GM21825 (cell line): ENCODE measurements at regions not wholly inside any gene's neighbourhood (a gene's known extent, or its start where the extent isn't known, plus 50 kb on each side); places are given as distances from the start of the nearest gene placed in this dataset.

Experiments
- ATAC-seq: cut with Tn5 transposase; IDR thresholded peaks from one replicate; pipeline ENCODE4 v1.9.1; 2021; ENCODE audit warnings: mild to moderate bottlenecking, moderate library complexity; ENCODE audit not compliant: unreplicated experiment

DNA sequence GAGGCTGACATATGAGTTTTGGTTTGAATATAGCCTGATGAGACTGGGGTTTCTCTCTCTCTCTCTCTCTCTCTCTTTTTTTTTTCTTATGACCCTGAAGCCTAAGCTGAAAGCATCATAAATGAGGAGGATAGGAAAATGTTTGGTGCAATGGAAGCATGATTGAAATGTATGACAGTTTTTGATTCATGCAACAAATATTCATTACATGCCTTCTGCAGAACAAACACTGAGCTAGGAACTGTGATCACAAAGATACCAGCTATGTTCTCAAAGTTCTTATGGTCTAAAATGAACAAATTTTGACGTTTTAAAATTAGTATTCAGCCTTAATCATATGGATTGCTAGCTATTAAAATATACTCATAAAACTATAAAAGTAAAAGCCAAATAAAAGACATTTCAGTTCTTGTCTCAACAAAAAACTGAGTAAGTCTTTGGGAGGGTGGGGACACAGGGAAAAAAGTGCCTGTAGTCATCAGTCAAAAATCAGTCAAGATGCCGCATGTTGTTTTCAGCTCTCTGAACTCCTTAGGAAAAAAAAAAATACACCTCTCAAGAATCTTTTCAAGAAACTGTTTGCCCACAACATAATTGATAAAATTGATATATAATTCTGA, 57.2 kb downstream of the NKX6-1 start:
- ATAC-seq: no peak

DNA sequence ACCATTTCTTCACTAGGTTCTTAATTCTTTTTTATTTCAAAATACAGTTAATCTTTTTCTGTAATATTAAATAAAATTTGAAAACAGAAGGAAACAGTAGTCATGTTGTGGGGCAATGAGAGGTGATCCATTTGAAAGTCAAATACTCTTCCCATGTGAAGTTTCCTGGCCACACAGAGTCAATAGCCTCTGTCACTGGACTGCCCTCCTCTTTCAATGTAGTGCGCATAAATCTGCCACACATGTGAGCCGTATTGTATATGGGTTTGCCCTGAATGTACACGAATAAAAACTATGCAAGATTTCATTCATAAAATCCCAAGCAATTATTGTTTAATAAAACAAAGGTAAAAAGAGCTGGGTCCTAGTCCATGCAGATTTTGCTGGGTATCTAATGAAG, 59.1 kb downstream of the NKX6-1 start:
- ATAC-seq: no peak

DNA sequence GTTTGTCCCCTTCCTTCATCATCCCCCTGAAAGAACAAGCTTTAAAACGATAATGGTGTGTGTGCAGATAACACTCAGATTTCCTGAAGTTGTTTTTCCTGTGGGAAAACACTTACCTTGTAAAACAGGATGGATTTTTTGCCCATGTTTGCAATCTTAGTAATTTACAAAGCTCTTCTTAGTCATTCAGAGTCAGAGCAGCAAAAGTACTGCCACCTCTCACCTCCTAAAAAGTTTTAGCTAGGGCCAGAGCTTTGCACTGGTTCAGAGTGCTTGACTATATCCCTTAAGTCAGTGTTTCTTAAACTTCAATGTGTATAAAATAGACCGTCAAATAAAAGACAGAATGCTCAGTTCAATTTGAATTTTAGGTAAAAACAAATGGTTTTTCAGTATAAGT, 62.3 kb downstream of the NKX6-1 start:
- no peak for ATAC-seq

DNA sequence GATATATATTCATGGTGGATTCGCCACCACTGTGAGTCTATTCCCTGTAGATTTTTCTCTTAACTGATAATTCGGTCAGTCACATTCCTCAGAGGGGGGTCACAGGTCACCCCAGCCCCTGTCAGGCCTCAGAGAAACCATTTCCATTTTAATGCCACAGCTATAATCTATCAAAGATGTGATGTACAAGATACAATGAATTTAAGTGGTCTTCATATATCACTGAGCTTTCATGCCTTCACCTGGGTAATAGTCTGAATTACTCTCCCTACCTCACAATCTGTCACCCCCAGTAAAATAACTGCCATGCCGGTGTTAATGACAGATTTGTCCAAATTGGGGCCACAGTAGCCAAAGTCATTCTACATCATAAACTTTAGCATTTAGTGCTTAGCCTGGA, 64.7 kb downstream of the NKX6-1 start:
- no peak for ATAC-seq

DNA sequence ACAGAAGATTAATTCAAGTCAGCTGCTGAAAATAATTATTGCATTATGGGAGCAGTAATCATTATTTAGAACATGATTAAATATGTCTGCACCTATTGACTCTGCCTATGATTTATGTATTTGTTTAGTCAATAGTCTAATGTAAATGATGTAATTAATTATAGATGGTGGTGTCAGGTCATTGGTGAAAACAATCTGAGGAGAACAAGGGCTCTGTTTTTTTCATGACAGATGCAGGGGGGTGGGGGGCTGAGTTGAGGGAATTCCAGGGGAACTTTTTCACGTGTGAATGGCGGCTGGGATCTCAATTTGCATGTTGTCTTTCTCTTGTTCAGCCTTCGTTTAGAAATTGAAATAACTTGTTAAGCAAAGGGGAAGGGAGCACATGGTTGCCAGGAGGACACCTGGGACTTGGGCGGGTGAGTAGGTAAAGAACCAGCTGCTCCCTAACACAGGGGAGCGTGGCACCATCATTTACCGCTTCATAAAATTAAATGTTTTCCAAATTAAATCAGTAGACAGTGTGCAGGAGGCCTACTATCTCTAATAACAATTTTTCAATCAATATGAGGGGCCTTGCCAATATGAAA, 65.4 kb downstream of the NKX6-1 start:
- no peak for ATAC-seq

DNA sequence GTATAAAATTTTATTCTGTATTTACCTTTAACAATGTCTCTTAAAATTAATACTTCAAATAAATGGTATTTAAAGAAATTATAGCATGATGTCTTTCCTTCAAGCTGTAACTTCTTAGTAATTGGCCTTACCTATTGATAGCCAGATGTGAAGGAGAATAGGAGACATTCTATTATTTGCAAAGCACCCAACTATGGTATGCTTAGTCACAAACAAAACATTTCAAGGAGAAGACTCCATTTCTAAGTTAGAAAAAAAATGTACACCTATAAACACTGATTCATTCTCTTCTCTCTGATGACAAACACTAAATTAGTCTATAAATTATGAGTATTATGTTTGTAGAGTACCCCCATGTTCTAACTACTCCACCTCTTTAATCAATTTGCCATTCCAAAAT, 66.4 kb downstream of the NKX6-1 start:
- ATAC-seq: no peak

DNA sequence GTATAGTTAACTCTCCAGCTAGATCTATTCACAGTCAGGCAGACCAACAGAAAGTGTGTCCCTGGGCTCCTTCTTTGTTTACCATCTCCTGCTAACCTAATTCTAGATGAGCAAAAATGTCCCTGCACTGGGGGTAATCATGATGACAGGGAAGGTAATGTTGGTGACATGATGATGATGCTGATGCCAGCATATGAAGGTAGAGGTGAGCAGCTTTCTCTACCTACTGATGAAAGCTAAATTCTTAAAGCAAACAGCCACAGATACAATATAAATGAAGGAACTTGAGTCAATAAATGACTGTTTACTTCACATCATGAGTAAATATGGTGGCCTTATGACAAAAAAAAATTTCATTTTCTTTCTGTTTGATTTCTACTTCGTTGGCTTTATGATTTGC, 78.5 kb downstream of the NKX6-1 start:
- ATAC-seq: no peak

DNA sequence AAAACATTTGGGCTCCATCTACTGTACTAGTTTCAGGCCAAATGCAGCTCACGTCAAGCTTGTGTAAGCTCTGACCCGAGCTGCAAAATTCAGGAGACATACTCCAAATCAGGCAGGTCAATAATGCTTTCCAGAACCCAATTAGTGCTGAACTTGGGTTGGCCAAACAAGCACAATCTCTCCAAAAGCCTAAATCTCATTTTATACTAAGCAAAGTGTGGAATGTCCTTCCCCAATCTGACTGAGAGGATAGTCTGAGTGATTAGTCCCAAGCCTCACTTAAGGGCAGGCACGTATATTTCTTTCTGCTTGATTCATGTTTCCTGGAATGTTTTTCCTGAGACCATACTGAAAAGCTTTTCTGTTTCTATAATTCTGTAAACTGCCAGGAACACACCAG, 79.9 kb downstream of the NKX6-1 start:
- no peak for ATAC-seq

DNA sequence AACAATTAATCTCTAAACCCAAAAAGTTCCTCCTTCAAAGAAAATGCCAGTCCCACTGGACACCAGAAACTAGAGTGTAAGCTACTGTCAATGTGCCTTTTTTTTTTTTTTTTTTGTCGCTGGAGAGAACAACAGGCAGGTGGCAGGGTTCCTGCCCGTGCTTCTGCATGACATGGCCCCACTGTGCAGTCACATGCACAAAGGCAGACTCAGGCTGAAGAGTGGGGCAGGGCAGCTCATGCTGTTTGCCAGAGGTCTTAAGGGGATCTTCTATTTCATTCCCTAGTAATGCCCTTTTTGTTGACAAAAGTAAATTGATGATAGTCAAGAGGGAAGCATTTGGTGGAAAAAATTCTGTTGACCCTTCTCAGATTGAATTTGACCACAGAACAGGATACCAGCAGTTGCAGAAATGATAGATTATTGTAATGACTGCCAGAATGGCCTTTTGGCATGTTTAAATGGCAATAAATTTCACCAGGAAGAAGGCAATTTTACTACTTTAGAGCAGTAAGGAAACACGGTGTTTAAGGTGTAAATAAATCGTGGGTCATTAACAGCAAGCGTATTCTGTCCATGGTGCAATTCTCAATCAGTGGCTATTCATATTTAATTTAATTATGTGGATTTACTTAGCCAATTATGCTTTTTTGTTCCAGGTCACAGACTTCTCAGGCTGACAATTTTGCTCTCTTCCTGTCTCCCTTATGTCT, 80.9 kb downstream of the NKX6-1 start:
- ATAC-seq: no peak

DNA sequence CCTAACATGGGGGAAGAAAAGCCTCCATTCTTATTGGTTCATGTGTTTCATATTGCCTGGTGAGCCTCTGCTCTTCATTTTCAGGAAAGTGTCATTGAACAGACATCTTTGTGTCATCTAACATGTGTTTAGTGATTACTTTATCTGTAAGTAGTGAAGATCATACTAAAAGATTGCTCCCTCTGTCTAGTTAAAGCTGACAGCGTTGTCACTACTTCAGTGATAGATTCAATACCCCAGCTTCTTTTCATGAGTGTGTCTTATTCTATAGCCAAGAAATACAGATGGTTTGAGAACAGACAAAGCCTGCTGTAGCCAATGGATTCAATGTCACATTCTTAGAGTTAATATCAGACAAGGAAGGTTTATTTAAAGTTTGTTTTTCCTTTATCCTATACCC, 85.1 kb downstream of the NKX6-1 start:
- no peak for ATAC-seq

DNA sequence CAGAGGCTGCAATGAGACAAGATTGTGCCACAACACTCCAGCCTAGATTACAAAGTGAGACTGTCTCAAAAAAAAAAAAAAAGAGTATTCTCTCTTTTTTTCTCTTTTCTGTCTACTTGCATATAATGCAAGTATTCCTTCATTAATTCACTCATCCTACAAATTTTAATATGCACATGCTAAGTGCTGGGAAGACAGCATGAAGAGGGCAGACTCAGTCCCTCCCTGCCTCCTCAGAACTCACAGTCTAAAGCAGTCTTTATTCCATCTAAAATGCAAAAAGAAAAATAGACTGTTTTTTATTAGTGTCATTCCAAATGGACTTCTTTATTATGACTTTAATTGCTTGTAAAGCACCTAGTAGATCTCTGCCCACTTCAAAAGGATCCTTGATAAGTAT, 85.6 kb downstream of the NKX6-1 start:
- no peak for ATAC-seq

DNA sequence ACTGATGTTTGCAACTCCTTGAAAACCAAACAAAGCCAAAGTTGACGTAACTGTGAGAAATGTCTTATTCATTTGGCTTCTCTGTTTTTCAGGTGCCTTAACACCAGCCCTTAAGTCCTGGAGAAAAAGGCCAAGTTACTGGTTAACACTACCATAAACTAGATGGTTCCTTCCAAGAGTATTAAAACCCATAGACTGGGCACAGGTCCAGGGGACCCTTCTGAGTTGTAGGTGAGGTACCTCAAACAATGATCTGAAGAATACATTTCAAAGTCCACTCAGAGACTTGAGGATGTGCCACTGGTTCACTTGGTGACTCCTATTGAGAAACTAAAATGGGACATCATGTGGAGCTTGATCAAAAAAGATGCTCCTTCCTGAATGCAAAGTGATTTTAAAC, 87.0 kb downstream of the NKX6-1 start:
- ATAC-seq: no peak

DNA sequence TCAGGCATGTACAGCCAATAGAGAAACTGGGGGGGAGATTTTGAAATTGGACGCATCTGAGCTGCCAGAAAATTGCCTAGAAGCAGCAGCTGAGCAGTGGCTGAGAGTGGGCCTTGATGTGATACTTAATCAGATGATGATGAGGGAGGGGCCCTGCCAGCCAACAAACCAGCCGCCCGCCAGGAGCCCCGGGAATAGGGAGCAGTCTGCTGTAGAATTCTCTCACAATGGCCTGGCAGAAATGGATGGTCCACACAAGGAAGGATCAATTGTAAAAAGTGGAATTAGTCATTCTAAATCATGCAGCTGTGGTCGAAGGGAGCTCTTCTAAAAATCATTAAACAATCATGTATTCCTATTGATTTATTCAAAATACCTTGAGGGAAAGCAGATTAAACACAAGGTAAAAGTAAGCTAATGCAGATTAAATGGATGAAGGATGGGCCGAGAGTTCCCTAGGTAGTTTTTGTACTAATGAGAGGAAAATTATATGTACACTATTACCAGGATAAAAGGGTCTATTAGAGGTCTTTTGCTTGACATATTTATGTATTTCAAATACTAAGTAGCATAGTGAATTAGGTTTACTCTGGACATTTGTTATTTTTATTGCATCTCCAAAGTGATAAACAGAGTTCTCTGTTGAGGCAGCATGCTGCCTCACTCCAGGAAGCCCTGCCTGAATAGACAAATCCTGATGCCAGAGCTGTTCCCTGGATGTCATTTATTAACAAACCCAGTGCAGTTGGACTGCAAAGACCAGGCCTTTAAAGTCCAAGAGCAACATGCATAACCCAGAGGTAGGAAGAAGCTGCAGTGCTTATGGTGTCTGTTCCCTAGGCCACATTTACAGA, 91.3 kb downstream of the NKX6-1 start:
- no peak for ATAC-seq

DNA sequence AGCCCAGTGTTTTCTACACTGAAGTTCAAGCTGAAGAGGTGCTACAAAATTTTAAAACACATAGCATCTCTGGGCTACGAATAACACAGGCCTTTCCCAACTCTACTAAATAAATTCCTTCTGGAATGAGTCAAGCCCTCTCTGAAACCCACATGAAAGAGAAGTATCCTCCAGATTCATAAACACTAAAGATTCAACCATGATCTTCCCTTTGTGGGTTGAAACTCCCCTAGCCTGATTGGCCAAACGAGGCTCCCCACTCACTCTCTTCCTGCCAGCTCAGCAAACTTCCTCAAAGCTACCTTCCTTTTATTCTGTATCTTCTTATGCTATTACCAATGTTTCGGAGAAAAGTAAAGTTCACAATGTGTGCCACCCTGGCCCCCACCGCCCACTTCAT, 95.4 kb downstream of the NKX6-1 start:
- ATAC-seq: no peak

DNA sequence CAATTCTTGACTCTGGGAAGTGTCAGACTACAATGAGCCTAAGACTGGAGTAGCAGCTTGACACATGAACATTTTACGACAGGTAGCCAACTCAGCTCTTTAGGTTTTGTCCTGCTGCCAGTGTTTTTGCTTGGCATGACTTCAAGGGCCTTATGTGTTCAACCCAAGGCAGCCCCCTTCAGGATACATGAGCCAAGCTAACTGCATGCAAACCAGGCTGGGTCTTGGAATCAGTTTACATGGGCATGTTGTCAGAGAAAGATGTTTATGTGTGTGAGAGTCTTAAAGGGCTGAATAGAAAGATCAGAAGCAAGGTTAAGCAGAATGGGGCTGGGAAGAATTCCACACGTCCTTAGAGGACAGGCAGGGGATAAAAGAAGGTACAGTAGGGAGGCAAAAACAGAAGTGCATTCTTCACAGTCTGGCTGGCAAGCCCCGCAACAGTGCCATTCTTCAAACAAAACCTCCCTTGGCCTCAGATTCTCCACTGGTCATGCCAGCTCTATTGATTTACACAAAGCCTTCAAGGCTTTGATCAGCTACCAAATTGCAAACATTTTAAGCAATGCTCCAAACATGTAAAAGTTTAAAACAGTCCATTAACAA, 97.3 kb downstream of the NKX6-1 start:
- ATAC-seq: no peak

DNA sequence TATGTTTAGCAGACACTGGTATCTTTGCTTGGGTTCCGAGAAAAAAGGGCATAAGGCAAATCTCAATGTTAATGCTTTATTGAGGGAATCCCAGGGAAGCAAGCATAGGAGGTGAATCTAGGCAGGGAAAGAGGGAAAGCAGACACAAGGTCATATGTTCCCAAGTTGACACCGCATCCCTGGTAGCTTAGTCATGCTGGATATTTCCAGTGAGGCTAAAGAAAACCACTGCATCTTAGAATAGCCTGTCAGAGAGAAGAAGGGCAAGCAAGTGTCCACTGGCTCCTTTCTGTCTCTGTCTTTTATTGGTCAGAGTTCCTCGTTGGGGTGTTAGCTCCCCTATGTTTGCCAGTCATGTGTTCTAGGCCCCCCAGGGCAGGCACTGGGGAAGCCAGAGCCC, 104.7 kb downstream of the NKX6-1 start:
- ATAC-seq: no peak

DNA sequence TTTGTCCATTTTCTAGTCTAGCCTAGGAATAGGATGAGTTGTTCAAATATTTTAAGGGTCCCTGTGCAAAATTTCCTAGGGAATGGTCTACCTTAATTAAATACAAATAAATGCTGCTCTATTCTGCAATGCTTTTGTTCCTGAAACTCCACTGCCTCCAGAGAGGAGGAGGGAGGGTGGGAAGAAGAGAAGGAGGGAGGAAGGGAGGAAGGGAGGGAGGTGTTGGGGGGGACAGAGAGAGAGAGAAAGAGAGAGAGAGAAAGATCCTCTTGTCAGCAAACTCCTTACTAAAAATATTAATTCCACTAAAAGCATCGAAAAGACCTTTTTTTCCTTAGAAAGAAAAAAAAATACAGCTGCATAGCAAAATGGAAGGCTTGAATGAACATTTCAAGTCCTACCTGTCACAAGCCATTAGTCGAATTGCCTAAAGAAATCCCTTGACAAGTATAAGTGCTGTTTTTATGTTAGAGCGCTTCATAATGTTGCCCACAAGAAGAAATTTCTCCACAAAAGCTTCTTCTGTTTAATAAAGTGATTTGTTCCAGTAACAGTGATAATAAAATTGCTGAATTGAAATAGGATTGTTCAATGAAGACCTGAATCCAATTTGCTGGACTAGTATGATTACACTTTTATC, 106.0 kb downstream of the NKX6-1 start:
- ATAC-seq: no peak

DNA sequence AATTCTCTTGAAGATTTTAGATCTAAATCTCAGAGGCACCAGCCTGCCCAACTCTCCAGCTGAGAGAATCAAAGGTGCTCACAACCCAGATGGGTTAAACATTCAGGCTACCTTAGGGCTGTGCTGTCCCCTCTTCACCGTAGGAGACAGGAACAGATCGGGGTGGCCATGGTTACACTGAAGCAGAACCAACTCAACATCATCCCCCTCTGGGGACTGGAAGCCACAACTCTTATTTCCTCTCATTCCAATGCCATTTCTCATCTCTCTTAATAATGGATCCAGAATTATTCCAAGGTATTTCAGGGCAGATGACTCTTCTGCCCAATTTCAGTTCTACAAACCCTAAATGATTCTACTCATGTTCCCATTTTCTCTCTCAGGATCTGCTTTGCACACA, 109.7 kb downstream of the NKX6-1 start:
- ATAC-seq: no peak

DNA sequence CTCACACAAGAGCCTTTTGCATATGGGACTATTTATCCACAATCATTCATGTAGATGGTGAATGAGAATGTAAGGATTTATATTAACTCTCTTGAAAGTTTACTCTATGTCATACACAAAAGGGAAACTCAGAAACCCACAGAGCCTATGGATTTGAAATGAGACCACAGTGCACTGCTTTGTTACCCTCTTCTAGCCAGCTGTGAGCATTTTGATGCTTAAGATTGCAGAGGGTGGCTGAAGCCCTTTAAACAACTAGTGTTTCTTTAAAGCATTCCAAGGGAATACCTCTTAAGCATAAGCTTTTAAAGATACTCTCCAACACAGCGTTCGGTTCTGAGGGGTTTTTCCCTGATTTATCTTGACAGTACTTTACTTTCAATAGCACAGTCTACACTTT, 113.9 kb downstream of the NKX6-1 start:
- no peak for ATAC-seq

DNA sequence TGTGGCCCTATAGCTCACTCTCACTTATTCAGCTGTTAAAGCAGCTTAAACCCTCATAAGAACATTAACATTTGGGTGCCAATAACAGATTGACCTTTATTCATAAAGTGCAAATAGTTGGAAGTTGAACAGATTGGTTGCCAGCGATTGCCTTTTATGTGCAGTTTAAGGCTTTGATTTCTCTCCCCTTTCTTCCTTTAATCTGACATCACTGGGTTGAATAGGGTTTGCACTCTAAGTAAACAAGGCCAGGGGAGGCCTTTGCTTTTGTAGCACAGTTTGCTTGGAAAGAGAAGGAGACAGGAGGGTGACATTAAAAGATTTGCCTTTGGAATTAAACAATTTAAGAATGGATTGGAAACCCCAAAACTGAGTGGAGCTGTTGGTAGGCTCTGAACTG, 114.3 kb downstream of the NKX6-1 start:
- no peak for ATAC-seq

DNA sequence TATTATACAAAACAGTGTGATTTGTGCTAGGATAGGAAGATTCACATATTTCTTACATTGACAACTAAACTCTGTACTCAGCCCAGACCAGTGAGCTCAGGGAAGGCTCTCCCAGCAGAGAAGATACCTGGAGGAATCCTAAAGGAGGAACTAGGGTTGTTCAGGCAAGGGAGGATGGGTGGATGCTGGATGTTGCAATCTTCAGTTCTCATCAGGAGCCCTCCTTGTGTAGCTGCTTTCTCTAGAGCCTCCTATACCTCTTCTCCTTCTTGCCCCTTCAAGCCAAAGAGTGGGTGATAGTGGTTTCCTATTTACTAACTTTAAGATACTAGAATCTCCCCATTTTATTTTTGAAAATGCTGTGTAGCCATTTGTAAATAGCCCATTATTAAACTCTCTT, 117.3 kb downstream of the NKX6-1 start:
- no peak for ATAC-seq
